NK-92 (cell line): ENCODE measurements at regions not wholly inside any gene's neighbourhood (a gene's known extent, or its start where the extent isn't known, plus 50 kb on each side); places are given as distances from the start of the nearest gene placed in this dataset.
"Not testable (repeated sequence)": the region's sequence is repeated elsewhere in the genome, so short reads cannot be mapped to it uniquely, and the experiment has no call there.

Experiments used
- DNase-seq: peaks from one replicate; lab custom pipeline; 2025; ENCODE audit not compliant: unreplicated experiment; lab: John Stamatoyannopoulos, UW

- DNase-seq = no peak
These were observed 315.7 kb downstream of the REEP3 start for GRCh38 chr10:63836666-63837442.

GRCh38 chr10:63841761-63842160, 320.6 kb downstream of the REEP3 start:
- no peak for DNase-seq

- DNase-seq = no peak
These were observed 321.9 kb downstream of the REEP3 start for GRCh38 chr10:63843107-63843506.

- not testable (repeated sequence) for DNase-seq
These were observed 327.7 kb downstream of the REEP3 start for GRCh38 chr10:63848871-63849270.

GRCh38 chr10:63862860-63863259, 341.7 kb downstream of the REEP3 start:
- no peak for DNase-seq

- DNase-seq = no peak
These were observed 344.0 kb downstream of the REEP3 start for GRCh38 chr10:63865210-63865609.

GRCh38 chr10:63866075-63866746, 345.0 kb downstream of the REEP3 start:
- DNase-seq = no peak

- no peak for DNase-seq
These were observed 345.5 kb downstream of the REEP3 start for GRCh38 chr10:63866747-63867140.

GRCh38 chr10:63878428-63878827, 357.2 kb downstream of the REEP3 start:
- DNase-seq = no peak

GRCh38 chr10:63883861-63884260, 362.7 kb downstream of the REEP3 start:
- DNase-seq = no peak

GRCh38 chr10:63884426-63884825, 363.2 kb downstream of the REEP3 start:
- no peak for DNase-seq

GRCh38 chr10:63885156-63885555, 364.0 kb downstream of the REEP3 start:
- DNase-seq = no peak

- no peak for DNase-seq
These were observed 365.3 kb downstream of the REEP3 start for GRCh38 chr10:63886281-63887022.

GRCh38 chr10:63887023-63887589, 365.9 kb downstream of the REEP3 start:
- no peak for DNase-seq

- no peak for DNase-seq
These were observed 366.6 kb downstream of the REEP3 start for GRCh38 chr10:63887600-63888370.

- no peak for DNase-seq
These were observed 368.6 kb downstream of the REEP3 start for GRCh38 chr10:63889803-63890202.

GRCh38 chr10:63896992-63897391, 375.8 kb downstream of the REEP3 start:
- DNase-seq = no peak

GRCh38 chr10:63899673-63900300, 378.6 kb downstream of the REEP3 start:
- no peak for DNase-seq

- no peak for DNase-seq
These were observed 380.0 kb downstream of the REEP3 start for GRCh38 chr10:63901228-63901627.

- no peak for DNase-seq
These were observed 380.7 kb downstream of the REEP3 start for GRCh38 chr10:63901881-63902280.
